Erythroblast (primary cell): ENCODE measurements at regions not wholly inside any gene's neighbourhood (a gene's known extent, or its start where the extent isn't known, plus 50 kb on each side); places are given as distances from the start of the nearest gene placed in this dataset.

Source experiments
- GATA1 ChIP-seq: IDR thresholded peaks from 2 replicates; pipeline ENCODE4 v1.6.1; 2011; ENCODE audit warnings: low read depth, mild to moderate bottlenecking, control low read depth, low read length, moderate library complexity
- POLR2A ChIP-seq: IDR thresholded peaks from 2 replicates; pipeline ENCODE4 v1.6.1; 2011; ENCODE audit warnings: mild to moderate bottlenecking, low read length

- TF ChIP-seq POLR2A (no peak), GATA1 (no peak)
Measured at GRCh38 chr18:60277855-60278480, 94.6 kb downstream of the MC4R start.
